Right cardiac atrium (tissue), 5 donors: ENCODE measurements at regions not wholly inside any gene's neighbourhood (a gene's known extent, or its start where the extent isn't known, plus 50 kb on each side); places are given as distances from the start of the nearest gene placed in this dataset.
A peak's percentile ranks its signal among the peaks of the same experiment; 100 is the strongest.

ENCODE experiments used
- ATAC-seq, 2 donors: fragments of 200-7000 bp; cut with Tn5 transposase; one replicate each; pipeline versions ENCODE4 v1.8.0 to v1.9.1; 2020; ENCODE audit warnings: moderate library complexity in 2 of 2, mild to moderate bottlenecking in 1 of 2
- DNase-seq, 3 donors: peaks; one replicate each; pipeline ENCODE4 v3.0.0-alpha.2; 2020
- H3K27ac ChIP-seq: one replicate; pipeline ENCODE4 v1.5.1; 2013; ENCODE audit warnings: mild to moderate bottlenecking, low read length, control low read depth, moderate library complexity
- H3K27me3 ChIP-seq: one replicate; pipeline ENCODE4 v1.6.1; 2013; ENCODE audit not compliant: control insufficient read depth, insufficient read depth
- H3K4me1 ChIP-seq: one replicate; pipeline ENCODE4 v1.6.1; 2013; ENCODE audit warnings: low read length; ENCODE audit not compliant: control insufficient read depth, insufficient read depth
- H3K4me3 ChIP-seq: one replicate; pipeline ENCODE4 v1.5.1; 2013; ENCODE audit warnings: low read length, control low read depth
- H3K9me3 ChIP-seq: one replicate; pipeline ENCODE4 v1.6.1; 2013; ENCODE audit warnings: low read length; ENCODE audit not compliant: control insufficient read depth
- WGBS: extraction: QIAGEN DNeasy Blood & Tissue Kit; methylation state at CpG from one replicate; pipeline ENCODE4 v1.1.7; 2013; 5-methylcytosine and 5-hydroxymethylcytosine counted together
- intact Hi-C, 4 donors: fragments of 100-400 bp; cut with DNase I; formaldehyde crosslinking; loops; one replicate each; pipeline versions ENCODE4 v1.11.0 to v1.14.0; 2022 to 2023
- donor health status: healthy with polysubstance abuse.
- donor health status: DM: no; HTN: yes; CAD: no.
- donor health status: DM: no; HTN: no; CAD: no.
- donor health status: DM: no; HTN: yes; CAD: no; lungs with severe emphysema.
- donor health status: DM: yes; HTN: yes; CAD: no.

GRCh38 chr2:149814049-149814448, 226.5 kb upstream of the MMADHC start:
- WGBS = 66% methylated on average over 1 of the region's 1 CpG
- intact Hi-C loops = no loop called here
- Histone ChIP-seq H3K27me3 (no peaks in the 10 kb centered on the region), H3K9me3 (no peaks in the 10 kb centered on the region), H3K4me3 (no peak overlapping the region), H3K4me1 (no peaks in the 10 kb centered on the region), H3K27ac (no peak overlapping the region)
- no peak for DNase-seq
- ATAC-seq = no peak

GRCh38 chr2:149808556-149808955, 221.0 kb upstream of the MMADHC start:
- Histone ChIP-seq H3K27me3 (no peaks in the 10 kb centered on the region), H3K9me3 (no peaks in the 10 kb centered on the region), H3K27ac (no peak overlapping the region), H3K4me3 (no peak overlapping the region), H3K4me1 (no peaks in the 10 kb centered on the region)
- 59% methylated on average over 2 of the region's 2 CpGs for WGBS
- DNase-seq (no peak), ATAC-seq (no peak)
- intact Hi-C loops = no loop called here

- Histone ChIP-seq H3K27me3 (no peaks in the 10 kb centered on the region), H3K9me3 (no peaks in the 10 kb centered on the region), H3K4me3 (no peak overlapping the region), H3K4me1 (no peaks in the 10 kb centered on the region), H3K27ac (no peak overlapping the region)
- 93% methylated on average over 2 of the region's 2 CpGs for WGBS
- intact Hi-C loops = no loop called here
- ATAC-seq (no peak), DNase-seq (no peak)
Observed at GRCh38 chr2:149806651-149807050, 219.1 kb upstream of the MMADHC start.

- Histone ChIP-seq H3K27me3 (no peaks in the 10 kb centered on the region), H3K9me3 (no peaks in the 10 kb centered on the region), H3K27ac (no peak overlapping the region), H3K4me3 (no peak overlapping the region), H3K4me1 (no peaks in the 10 kb centered on the region)
- ATAC-seq (no peak), DNase-seq (no peak)
- intact Hi-C loops = no loop called here
- 82% methylated on average over 7 of the region's 7 CpGs for WGBS
Observed at GRCh38 chr2:149800624-149801542, 213.3 kb upstream of the MMADHC start.

- ATAC-seq = peak; percentile 55 to 85
- intact Hi-C loops = no loop called here
- H3K9me3 ChIP-seq = no peaks in the 10 kb centered on the region
Observed at GRCh38 chr2:149799013-149799705, 211.6 kb upstream of the MMADHC start.

GRCh38 chr2:149797030-149797429, 209.5 kb upstream of the MMADHC start:
- Histone ChIP-seq H3K27ac (no peak overlapping the region), H3K9me3 (no peaks in the 10 kb centered on the region), H3K27me3 (no peaks in the 10 kb centered on the region), H3K4me1 (no peaks in the 10 kb centered on the region), H3K4me3 (no peak overlapping the region)
- no peak for ATAC-seq
- 79% methylated on average over 1 of the region's 1 CpG for WGBS
- intact Hi-C loops = no loop called here
- DNase-seq = no peak

More at GRCh38 chr2:149799013-149799705, 211.6 kb upstream of the MMADHC start:
- Histone ChIP-seq H3K4me3 (no peak overlapping the region), H3K27ac (no peak overlapping the region), H3K4me1 (no peaks in the 10 kb centered on the region), H3K27me3 (no peaks in the 10 kb centered on the region)
- 16% methylated on average over 6 of the region's 6 CpGs for WGBS
- no peak for DNase-seq

GRCh38 chr2:149789549-149789948, 202.0 kb upstream of the MMADHC start:
- intact Hi-C loops = no loop called here
- WGBS = 92% methylated on average over 3 of the region's 3 CpGs
- Histone ChIP-seq H3K27ac (no peak overlapping the region), H3K4me3 (no peak overlapping the region), H3K27me3 (no peaks in the 10 kb centered on the region), H3K4me1 (no peaks in the 10 kb centered on the region), H3K9me3 (no peaks in the 10 kb centered on the region)
- DNase-seq (no peak), ATAC-seq (no peak)

GRCh38 chr2:149787206-149787605, 199.6 kb upstream of the MMADHC start:
- intact Hi-C loops = no loop called here
- ATAC-seq (no peak), DNase-seq (no peak)
- WGBS = 73% methylated on average over 1 of the region's 1 CpG
- H3K27ac ChIP-seq = no peak overlapping the region
- H3K9me3 ChIP-seq = no peaks in the 10 kb centered on the region
- H3K4me1 ChIP-seq = no peaks in the 10 kb centered on the region
- no peak overlapping the region for H3K4me3 ChIP-seq
- no peaks in the 10 kb centered on the region for H3K27me3 ChIP-seq

GRCh38 chr2:149783284-149783683, 195.7 kb upstream of the MMADHC start:
- intact Hi-C loops = no loop called here
- H3K27ac ChIP-seq = no peak overlapping the region
- H3K4me3 ChIP-seq = no peak overlapping the region
- 91% methylated on average over 1 of the region's 1 CpG for WGBS
- DNase-seq = no peak
- no peaks in the 10 kb centered on the region for H3K27me3 ChIP-seq
- no peaks in the 10 kb centered on the region for H3K4me1 ChIP-seq
- ATAC-seq = no peak
- H3K9me3 ChIP-seq = no peaks in the 10 kb centered on the region

- Histone ChIP-seq H3K4me1 (no peaks in the 10 kb centered on the region), H3K9me3 (no peaks in the 10 kb centered on the region), H3K4me3 (no peak overlapping the region), H3K27ac (no peak overlapping the region), H3K27me3 (no peaks in the 10 kb centered on the region)
- WGBS = 90% methylated on average over 1 of the region's 1 CpG
- DNase-seq (no peak), ATAC-seq (no peak)
- intact Hi-C loops = no loop called here
Observed at GRCh38 chr2:149782572-149782971, 195.0 kb upstream of the MMADHC start.

- 94% methylated on average over 1 of the region's 1 CpG for WGBS
- H3K27me3 ChIP-seq = no peaks in the 10 kb centered on the region
- H3K27ac ChIP-seq = no peak overlapping the region
- no peaks in the 10 kb centered on the region for H3K9me3 ChIP-seq
- no peak for DNase-seq
- no peaks in the 10 kb centered on the region for H3K4me1 ChIP-seq
- intact Hi-C loops = no loop called here
- no peak for ATAC-seq
- no peak overlapping the region for H3K4me3 ChIP-seq
Observed at GRCh38 chr2:149781263-149781808, 193.8 kb upstream of the MMADHC start.
